GM19397 (cell line): ENCODE measurements at regions not wholly inside any gene's neighbourhood (a gene's known extent, or its start where the extent isn't known, plus 50 kb on each side); places are given as distances from the start of the nearest gene placed in this dataset.
A peak's percentile ranks its signal among the peaks of the same experiment; 100 is the strongest.

ENCODE experiments used
- ATAC-seq: cut with Tn5 transposase; IDR thresholded peaks from one replicate; pipeline ENCODE4 v1.9.1; 2021; ENCODE audit warnings: mild to moderate bottlenecking, moderate library complexity; ENCODE audit not compliant: unreplicated experiment

- no peak for ATAC-seq
Observed at GRCh38 chr6:71395731-71396409, 107.3 kb downstream of the OGFRL1 start.

GRCh38 chr6:71396410-71396801 is 107.8 kb downstream of the OGFRL1 start:
- peak; percentile 73 for ATAC-seq

- no peak for ATAC-seq
Observed at GRCh38 chr6:71399279-71399678, 110.7 kb downstream of the OGFRL1 start.

- no peak for ATAC-seq
Observed at GRCh38 chr6:71400852-71401251, 112.2 kb downstream of the OGFRL1 start.

GRCh38 chr6:71402096-71402495 is 113.5 kb downstream of the OGFRL1 start:
- peak; percentile 66 for ATAC-seq

GRCh38 chr6:71403422-71404134 is 115.0 kb downstream of the OGFRL1 start:
- ATAC-seq, result no peak

- ATAC-seq, result no peak
Observed at GRCh38 chr6:71404145-71404966, 115.7 kb downstream of the OGFRL1 start.

- no peak for ATAC-seq
Observed at GRCh38 chr6:71404967-71405278, 116.3 kb downstream of the OGFRL1 start.

GRCh38 chr6:71405416-71405815 is 116.8 kb downstream of the OGFRL1 start:
- no peak for ATAC-seq

GRCh38 chr6:71406865-71407860 is 118.6 kb downstream of the OGFRL1 start:
- ATAC-seq, result no peak

- ATAC-seq, result no peak
Observed at GRCh38 chr6:71408787-71409723, 120.4 kb downstream of the OGFRL1 start.

GRCh38 chr6:71410164-71410566 is 121.6 kb downstream of the OGFRL1 start:
- ATAC-seq, result no peak

- ATAC-seq, result no peak
Observed at GRCh38 chr6:71410681-71411080, 122.1 kb downstream of the OGFRL1 start.

GRCh38 chr6:71411882-71412281 is 123.3 kb downstream of the OGFRL1 start:
- no peak for ATAC-seq

GRCh38 chr6:71412559-71413140 is 124.0 kb downstream of the OGFRL1 start:
- ATAC-seq, result no peak

GRCh38 chr6:71414486-71414885 is 125.9 kb downstream of the OGFRL1 start:
- no peak for ATAC-seq

GRCh38 chr6:71419217-71420094 is 130.8 kb downstream of the OGFRL1 start:
- ATAC-seq, result no peak

- peak; percentile 48 for ATAC-seq
Observed at GRCh38 chr6:71420095-71420692, 131.6 kb downstream of the OGFRL1 start.
